Parathyroid adenoma (tissue), 2 donors: ENCODE measurements at regions not wholly inside any gene's neighbourhood (a gene's known extent, or its start where the extent isn't known, plus 50 kb on each side); places are given as distances from the start of the nearest gene placed in this dataset.

Experiments used
- H2AFZ ChIP-seq: fragments of 300-600 bp; sonication (generic); one replicate; pipeline ENCODE4 v1.7.0; 2017; ENCODE audit warnings: antibody characterized with exemption, mild to moderate bottlenecking
- H3K27ac ChIP-seq: fragments of 300-600 bp; sonication (generic); one replicate; pipeline ENCODE4 v1.7.0; 2017
- H3K27me3 ChIP-seq: fragments of 300-600 bp; sonication (generic); one replicate; pipeline ENCODE4 v1.7.0; 2017; ENCODE audit warnings: low read length; ENCODE audit not compliant: control insufficient read depth, insufficient read depth
- H3K36me3 ChIP-seq: fragments of 300-600 bp; sonication (generic); one replicate; pipeline ENCODE4 v1.7.0; 2017; ENCODE audit warnings: low read length; ENCODE audit not compliant: control insufficient read depth, insufficient read depth
- H3K4me1 ChIP-seq: fragments of 300-600 bp; sonication (generic); one replicate; pipeline ENCODE4 v1.7.0; 2017; ENCODE audit warnings: control low read depth
- H3K4me2 ChIP-seq: fragments of 300-600 bp; sonication (generic); one replicate; pipeline ENCODE4 v1.7.0; 2017; ENCODE audit warnings: low read length
- H3K4me3 ChIP-seq: fragments of 300-600 bp; sonication (generic); one replicate; pipeline ENCODE4 v1.7.0; 2017; ENCODE audit warnings: low read depth, low read length
- H3K79me2 ChIP-seq: fragments of 300-600 bp; sonication (generic); one replicate; pipeline ENCODE4 v1.7.0; 2017; ENCODE audit warnings: control low read depth
- H3K9ac ChIP-seq: fragments of 300-600 bp; sonication (generic); one replicate; pipeline ENCODE4 v1.7.0; 2017; ENCODE audit warnings: mild to moderate bottlenecking
- H3K9me3 ChIP-seq: fragments of 300-600 bp; sonication (generic); one replicate; pipeline ENCODE4 v1.7.0; 2017; ENCODE audit warnings: low read length; ENCODE audit not compliant: control insufficient read depth
- TF ChIP-seq, protein P1 (sequence below): fragments of 300-600 bp; sonication (generic); IDR thresholded peaks from one replicate; pipeline ENCODE4 v1.7.0; 2017; ENCODE audit warnings: antibody characterized with exemption, mild to moderate bottlenecking
- donor health status: primary hyperparathyroidism.

DNA sequence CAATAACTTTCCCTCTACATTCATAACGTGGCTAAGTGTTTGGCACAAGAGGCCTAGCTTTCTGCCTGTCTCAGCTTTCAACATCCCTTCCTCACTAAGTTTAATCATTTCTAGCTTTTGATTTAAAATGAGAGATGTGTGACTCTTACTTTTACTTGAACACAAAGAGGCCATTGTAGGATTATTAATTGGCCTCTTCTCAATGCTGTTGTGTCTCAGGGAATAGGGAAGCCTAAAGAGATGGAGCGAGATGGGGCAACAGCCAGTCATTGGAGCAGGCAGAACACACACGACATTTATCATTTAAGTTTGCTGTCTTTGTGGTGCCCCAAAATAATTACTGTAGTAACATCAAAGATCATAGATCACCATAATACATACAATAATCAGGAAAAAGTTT, 167.1 kb upstream of the TRIM24 start:
- Histone ChIP-seq H3K4me1 (no peaks in the 10 kb centered on the region), H3K9me3 (no peaks in the 10 kb centered on the region), H3K36me3 (no peaks in the 10 kb centered on the region), H3K27ac (no peak overlapping the region), H3K4me2 (no peak overlapping the region), H3K4me3 (no peak overlapping the region), H3K9ac (no peak overlapping the region), H3K79me2 (no peaks in the 10 kb centered on the region), H3K27me3 (no peaks in the 10 kb centered on the region), H2AFZ (no peak overlapping the region)
- TF ChIP-seq, protein P1, sequence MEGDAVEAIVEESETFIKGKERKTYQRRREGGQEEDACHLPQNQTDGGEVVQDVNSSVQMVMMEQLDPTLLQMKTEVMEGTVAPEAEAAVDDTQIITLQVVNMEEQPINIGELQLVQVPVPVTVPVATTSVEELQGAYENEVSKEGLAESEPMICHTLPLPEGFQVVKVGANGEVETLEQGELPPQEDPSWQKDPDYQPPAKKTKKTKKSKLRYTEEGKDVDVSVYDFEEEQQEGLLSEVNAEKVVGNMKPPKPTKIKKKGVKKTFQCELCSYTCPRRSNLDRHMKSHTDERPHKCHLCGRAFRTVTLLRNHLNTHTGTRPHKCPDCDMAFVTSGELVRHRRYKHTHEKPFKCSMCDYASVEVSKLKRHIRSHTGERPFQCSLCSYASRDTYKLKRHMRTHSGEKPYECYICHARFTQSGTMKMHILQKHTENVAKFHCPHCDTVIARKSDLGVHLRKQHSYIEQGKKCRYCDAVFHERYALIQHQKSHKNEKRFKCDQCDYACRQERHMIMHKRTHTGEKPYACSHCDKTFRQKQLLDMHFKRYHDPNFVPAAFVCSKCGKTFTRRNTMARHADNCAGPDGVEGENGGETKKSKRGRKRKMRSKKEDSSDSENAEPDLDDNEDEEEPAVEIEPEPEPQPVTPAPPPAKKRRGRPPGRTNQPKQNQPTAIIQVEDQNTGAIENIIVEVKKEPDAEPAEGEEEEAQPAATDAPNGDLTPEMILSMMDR = no peak

DNA sequence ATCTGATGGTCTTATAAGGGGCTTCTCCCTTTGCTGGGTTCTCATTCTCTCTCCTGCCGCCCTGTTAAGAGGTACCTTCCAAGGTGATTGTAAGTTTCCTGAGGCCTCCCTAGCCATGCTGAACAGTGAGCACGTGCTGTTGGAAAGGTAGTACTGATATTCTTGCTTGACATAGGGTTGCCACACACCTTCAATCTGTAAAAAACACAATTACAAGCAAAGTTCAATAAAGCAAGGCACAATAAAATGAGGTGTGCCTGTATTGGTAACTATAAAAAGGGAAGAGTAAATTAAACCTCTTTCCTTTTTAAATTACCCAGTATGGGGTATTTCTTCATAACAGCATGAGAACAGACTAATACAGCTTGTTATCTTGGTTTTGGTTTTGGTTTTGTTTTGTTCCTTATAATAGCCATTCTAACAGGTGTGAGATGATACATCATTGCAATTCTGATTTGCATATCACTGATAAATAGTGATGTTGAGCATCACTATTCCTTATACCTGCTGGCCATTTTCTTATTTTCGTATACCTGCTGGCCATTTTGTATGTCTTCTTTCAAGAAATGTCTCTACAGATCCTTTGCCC, 164.9 kb upstream of the TRIM24 start:
- H3K27me3 ChIP-seq = no peaks in the 10 kb centered on the region
- no peak overlapping the region for H3K27ac ChIP-seq

DNA sequence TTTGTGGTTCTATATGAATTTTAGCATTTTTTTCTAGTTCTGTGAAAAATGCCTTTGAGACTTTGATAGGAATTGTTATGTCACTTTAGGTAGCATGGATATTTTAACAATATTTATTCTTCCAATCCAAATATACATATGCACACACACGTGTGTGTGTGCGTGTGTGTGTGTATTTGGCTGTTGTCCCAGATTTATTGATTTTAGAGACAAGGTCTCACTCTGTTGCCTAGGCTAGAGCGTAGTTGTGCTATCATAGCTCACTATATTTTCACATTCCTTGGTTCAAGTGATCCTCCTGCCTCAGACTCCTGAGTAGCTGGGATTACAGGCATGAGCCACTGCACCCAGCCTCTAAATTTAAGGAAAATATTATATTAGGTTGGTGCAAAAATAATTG, 162.5 kb upstream of the TRIM24 start:
- no peaks in the 10 kb centered on the region for H3K36me3 ChIP-seq
- no peak overlapping the region for H3K27ac ChIP-seq
- H3K4me2 ChIP-seq = no peak overlapping the region
- H3K4me1 ChIP-seq = no peaks in the 10 kb centered on the region
- TF ChIP-seq, protein P1 = no peak
- no peaks in the 10 kb centered on the region for H3K27me3 ChIP-seq
- no peak overlapping the region for H3K9ac ChIP-seq
- H2AFZ ChIP-seq = no peak overlapping the region
- no peaks in the 10 kb centered on the region for H3K79me2 ChIP-seq
- H3K9me3 ChIP-seq = no peaks in the 10 kb centered on the region
- no peak overlapping the region for H3K4me3 ChIP-seq

More for the DNA sequence above, 164.9 kb upstream of the TRIM24 start:
- TF ChIP-seq, protein P1 = no peak
- Histone ChIP-seq H2AFZ (no peak overlapping the region), H3K4me3 (no peak overlapping the region), H3K4me2 (no peak overlapping the region), H3K9me3 (no peaks in the 10 kb centered on the region), H3K36me3 (no peaks in the 10 kb centered on the region), H3K4me1 (no peaks in the 10 kb centered on the region), H3K79me2 (no peaks in the 10 kb centered on the region), H3K9ac (no peak overlapping the region)

DNA sequence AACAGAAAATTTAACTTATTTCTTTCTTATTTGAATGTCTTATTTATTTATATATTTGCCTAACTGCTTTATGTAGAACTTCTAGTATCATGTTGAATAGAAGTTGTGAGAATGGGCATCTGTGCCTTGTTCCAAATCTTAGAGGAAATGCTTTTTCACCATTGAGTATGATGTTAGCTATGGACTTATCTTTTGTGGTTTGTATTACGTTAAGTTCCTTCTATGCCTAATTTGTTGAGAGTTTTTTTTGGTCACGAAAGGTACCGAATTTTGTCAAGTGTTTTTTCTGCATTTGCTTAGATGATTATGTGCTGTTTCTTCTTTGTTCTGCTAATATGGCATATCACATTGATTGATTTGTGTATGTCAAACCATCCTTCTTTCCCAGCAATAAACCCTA, 161.0 kb upstream of the TRIM24 start:
- Histone ChIP-seq H3K27me3 (no peaks in the 10 kb centered on the region), H3K9ac (no peak overlapping the region), H3K4me3 (no peak overlapping the region), H3K79me2 (no peaks in the 10 kb centered on the region), H3K9me3 (no peaks in the 10 kb centered on the region), H3K4me1 (no peaks in the 10 kb centered on the region), H3K36me3 (no peaks in the 10 kb centered on the region), H2AFZ (no peak overlapping the region), H3K27ac (no peak overlapping the region), H3K4me2 (no peak overlapping the region)
- TF ChIP-seq, protein P1 = no peak
